ENCODE measurements at regions not wholly inside any gene's neighbourhood (a gene's known extent, or its start where the extent isn't known, plus 50 kb on each side); places are given as distances from the start of the nearest gene placed in this dataset.
"Not testable (repeated sequence)": the region's sequence is repeated elsewhere in the genome, so short reads cannot be mapped to it uniquely, and the experiment has no call there.

- no peak for DNase-seq (ENCODE audit: low read depth in 4 of 4, low spot score in 3 of 4)
These were observed 209.8 kb upstream of the NOCT start for GRCh38 chr4:138805736-138806135.

- no peak for DNase-seq (ENCODE audit: low read depth in 4 of 4, low spot score in 3 of 4)
These were observed 210.9 kb upstream of the NOCT start for GRCh38 chr4:138804711-138805110.

GRCh38 chr4:138803051-138803450, 212.5 kb upstream of the NOCT start:
- DNase-seq (ENCODE audit: low read depth in 4 of 4, low spot score in 3 of 4) = no peak

GRCh38 chr4:138802499-138802898, 213.1 kb upstream of the NOCT start:
- no peak for DNase-seq (ENCODE audit: low read depth in 4 of 4, low spot score in 3 of 4)

- no peak for DNase-seq (ENCODE audit: low read depth in 4 of 4, low spot score in 3 of 4)
These were observed 215.2 kb upstream of the NOCT start for GRCh38 chr4:138800421-138800820.

GRCh38 chr4:138798404-138798803, 217.2 kb upstream of the NOCT start:
- DNase-seq (ENCODE audit: low read depth in 4 of 4, low spot score in 3 of 4) = no peak

- no peak for DNase-seq (ENCODE audit: low read depth in 4 of 4, low spot score in 3 of 4)
These were observed 217.9 kb upstream of the NOCT start for GRCh38 chr4:138797646-138798045.

- DNase-seq (ENCODE audit: low read depth in 4 of 4, low spot score in 3 of 4) = no peak
These were observed 218.8 kb upstream of the NOCT start for GRCh38 chr4:138796761-138797160.

GRCh38 chr4:138790706-138791340, 224.8 kb upstream of the NOCT start:
- DNase-seq (ENCODE audit: low read depth in 4 of 4, low spot score in 3 of 4) = no peak

- peak in 3 of 4 donors; percentile 27 to 37 (median 31) for DNase-seq (ENCODE audit: low read depth in 4 of 4, low spot score in 3 of 4)
These were observed 225.8 kb upstream of the NOCT start for GRCh38 chr4:138789796-138790195.

- DNase-seq (ENCODE audit: low read depth in 4 of 4, low spot score in 3 of 4) = no peak
These were observed 226.7 kb upstream of the NOCT start for GRCh38 chr4:138788857-138789256.

- DNase-seq (ENCODE audit: low read depth in 4 of 4, low spot score in 3 of 4) = no peak
These were observed 227.3 kb upstream of the NOCT start for GRCh38 chr4:138788267-138788790.

GRCh38 chr4:138779761-138780160, 235.8 kb upstream of the NOCT start:
- DNase-seq (ENCODE audit: low read depth in 4 of 4, low spot score in 3 of 4) = not testable (repeated sequence)

GRCh38 chr4:138775890-138776289, 239.7 kb upstream of the NOCT start:
- no peak for DNase-seq (ENCODE audit: low read depth in 4 of 4, low spot score in 3 of 4)

- no peak for DNase-seq (ENCODE audit: low read depth in 4 of 4, low spot score in 3 of 4)
These were observed 240.1 kb upstream of the NOCT start for GRCh38 chr4:138775489-138775888.

- DNase-seq (ENCODE audit: low read depth in 4 of 4, low spot score in 3 of 4) = no peak
These were observed 240.6 kb upstream of the NOCT start for GRCh38 chr4:138774940-138775339.

GRCh38 chr4:138774125-138774524, 241.5 kb upstream of the NOCT start:
- DNase-seq (ENCODE audit: low read depth in 4 of 4, low spot score in 3 of 4) = not testable (repeated sequence)

- DNase-seq (ENCODE audit: low read depth in 4 of 4, low spot score in 3 of 4) = no peak
These were observed 242.3 kb upstream of the NOCT start for GRCh38 chr4:138773321-138773720.

- no peak for DNase-seq (ENCODE audit: low read depth in 4 of 4, low spot score in 3 of 4)
These were observed 243.2 kb upstream of the NOCT start for GRCh38 chr4:138772366-138772765.

- DNase-seq (ENCODE audit: low read depth in 4 of 4, low spot score in 3 of 4) = no peak
These were observed 244.8 kb upstream of the NOCT start for GRCh38 chr4:138770818-138771217.

GRCh38 chr4:138766332-138766731, 249.2 kb upstream of the NOCT start:
- DNase-seq (ENCODE audit: low read depth in 4 of 4, low spot score in 3 of 4) = no peak

GRCh38 chr4:138765442-138765841, 250.1 kb upstream of the NOCT start:
- DNase-seq (ENCODE audit: low read depth in 4 of 4, low spot score in 3 of 4) = no peak
